Loucy (cell line): ENCODE measurements at regions not wholly inside any gene's neighbourhood (a gene's known extent, or its start where the extent isn't known, plus 50 kb on each side); places are given as distances from the start of the nearest gene placed in this dataset.
"Not testable (repeated sequence)": the region's sequence is repeated elsewhere in the genome, so short reads cannot be mapped to it uniquely, and the experiment has no call there.

Experiments used
- CTCF ChIP-seq: fragments of 200-600 bp; sonication (generic); conservative IDR thresholded peaks from 2 replicates; pipeline ENCODE4 v1.5.1; 2014; ENCODE audit warnings: mild to moderate bottlenecking, antibody characterized with exemption, low read length
- EZH2phosphoT487 ChIP-seq: fragments of 200-600 bp; IDR thresholded peaks from 2 replicates; pipeline ENCODE4 v1.6.1; 2018; ENCODE audit warnings: antibody characterized with exemption, mild to moderate bottlenecking, moderate library complexity, borderline replicate concordance

DNA sequence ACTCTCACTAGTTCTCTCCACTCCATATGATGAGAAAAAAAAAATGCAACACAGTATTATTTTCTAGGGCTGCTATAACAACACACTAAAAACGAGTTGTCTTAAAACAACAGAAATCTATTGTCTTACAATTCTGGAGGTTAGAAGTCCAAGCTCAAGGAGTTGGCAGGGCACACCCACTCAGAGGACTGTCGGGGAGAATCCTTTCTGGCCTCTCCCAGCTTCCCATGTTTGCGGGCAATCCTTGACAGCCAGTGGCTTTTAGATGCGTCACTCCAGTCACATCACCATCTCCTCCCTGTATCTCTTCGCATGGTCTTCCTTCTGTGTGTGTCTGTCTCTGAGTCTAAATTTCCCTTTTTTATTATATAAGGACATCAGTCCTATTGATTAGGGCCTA, 64.0 kb upstream of the KIF2A start:
- TF ChIP-seq CTCF, EZH2phosphoT487: not testable (repeated sequence)
